Keratinocyte (primary cell): ENCODE measurements at regions not wholly inside any gene's neighbourhood (a gene's known extent, or its start where the extent isn't known, plus 50 kb on each side); places are given as distances from the start of the nearest gene placed in this dataset.

Experiments used
- DNase-seq: peaks from one replicate; pipeline ENCODE4 v3.0.0-alpha.2; 2011; ENCODE audit warnings: low read depth, missing footprints, low spot score
- FAIRE-seq: peaks from 2 replicates; lab custom pipeline; 2011; peaks lifted over from hg19 to GRCh38; lab: Jason Lieb, UNC
- H2AFZ ChIP-seq: 2 replicates; pipeline ENCODE4 v1.6.0; 2012; ENCODE audit warnings: low read length, control low read depth, inconsistent platforms; ENCODE audit not compliant: control insufficient read depth
- H3K27ac ChIP-seq: 2 replicates; pipeline ENCODE4 v1.5.1; 2011; ENCODE audit warnings: low read length; ENCODE audit not compliant: control insufficient read depth, insufficient read depth
- H3K27me3 ChIP-seq: 3 replicates; pipeline ENCODE4 v1.6.0; 2011; ENCODE audit warnings: low read length; ENCODE audit not compliant: control insufficient read depth, insufficient read depth; ENCODE audit errors: extremely low read depth
- H3K36me3 ChIP-seq, 2 experiments: 2 replicates in 1 of 2; 3 replicates in 1 of 2; pipeline ENCODE4 v1.5.1; 2011; ENCODE audit warnings: low read length in 2 of 2, mild to moderate bottlenecking in 1 of 2; ENCODE audit not compliant: control insufficient read depth in 2 of 2, insufficient read depth in 2 of 2; ENCODE audit errors: extremely low read depth in 1 of 2
- H3K4me1 ChIP-seq: 3 replicates; pipeline ENCODE4 v1.5.1; 2011; ENCODE audit warnings: low read length; ENCODE audit not compliant: control insufficient read depth, insufficient read depth; ENCODE audit errors: extremely low read depth
- H3K4me2 ChIP-seq: 3 replicates; pipeline ENCODE4 v1.6.0; 2011; ENCODE audit warnings: low read depth, low read length; ENCODE audit not compliant: control insufficient read depth, insufficient read depth; ENCODE audit errors: extremely low read depth
- H3K4me3 ChIP-seq, 3 experiments: fragments of 200-600 bp in 1 of 3; sonication (generic) in 1 of 3; 2 replicates in 2 of 3; 3 replicates in 1 of 3; pipeline ENCODE4 v1.5.1; 2011 to 2016; ENCODE audit warnings: low read length in 3 of 3, mild to moderate bottlenecking in 3 of 3, control low read depth in 2 of 3, inconsistent platforms in 1 of 3, low read depth in 1 of 3, mixed read lengths in 1 of 3, mixed run types in 1 of 3, moderate library complexity in 1 of 3; ENCODE audit not compliant: control insufficient read depth in 2 of 3, insufficient read depth in 2 of 3; ENCODE audit errors: extremely low read depth in 1 of 3
- H3K79me2 ChIP-seq: 2 replicates; pipeline ENCODE4 v1.6.0; 2012; ENCODE audit warnings: low read length; ENCODE audit not compliant: control insufficient read depth, insufficient read depth
- H3K9ac ChIP-seq: 3 replicates; pipeline ENCODE4 v1.6.0; 2011; ENCODE audit warnings: low read length; ENCODE audit not compliant: control insufficient read depth, insufficient read depth; ENCODE audit errors: extremely low read depth
- H3K9me1 ChIP-seq: 3 replicates; pipeline ENCODE4 v1.6.0; 2011; ENCODE audit warnings: low read length; ENCODE audit not compliant: control insufficient read depth, insufficient read depth; ENCODE audit errors: extremely low read depth
- H3K9me3 ChIP-seq: 2 replicates; pipeline ENCODE4 v1.5.1; 2012; ENCODE audit warnings: low read depth, low read length; ENCODE audit not compliant: control insufficient read depth
- H4K20me1 ChIP-seq: 3 replicates; pipeline ENCODE4 v1.6.0; 2011; ENCODE audit warnings: low read length; ENCODE audit not compliant: control insufficient read depth, insufficient read depth; ENCODE audit errors: extremely low read depth
- CTCF ChIP-seq, 3 experiments: IDR thresholded peaks in 1 of 3; conservative IDR thresholded peaks in 1 of 3; optimal IDR thresholded peaks in 1 of 3; 2 replicates in 2 of 3; 3 replicates in 1 of 3; pipeline versions ENCODE3 to v1.5.1; 2011; ENCODE audit warnings: low read length in 3 of 3, mild to moderate bottlenecking in 3 of 3, moderate library complexity in 2 of 3, control low read depth in 1 of 3, inconsistent platforms in 1 of 3; ENCODE audit not compliant: insufficient read depth in 2 of 3; ENCODE audit errors: extremely low read depth in 1 of 3
- EZH2 ChIP-seq: IDR thresholded peaks from one replicate; pipeline ENCODE4 v1.6.1; 2012; ENCODE audit warnings: inconsistent platforms, mild to moderate bottlenecking, low read length, moderate library complexity
- dilution Hi-C: fragments of 300-500 bp; cut with MboI; formaldehyde crosslinking; loops from one replicate; pipeline ENCODE4 v1.7.0; 2020; ENCODE audit warnings: low sequenced_read_pairs; ENCODE audit not compliant: extremely low pct_ligation_motif_present
- small RNA-seq, 3 experiments: library from RNA; depleted of rRNA; stranded (forward); fragments of <200 nt; gene quantifications; one replicate each; pipeline ENCODE3, GENCODE V24; 2012; ENCODE audit warnings: low read depth in 3 of 3, low replicate concordance in 1 of 3; ENCODE audit not compliant: insufficient read length in 3 of 3

GRCh38 chr12:75561921-75562320, 50.5 kb upstream of the KRR1 start:
- H3K4me3 ChIP-seq, result no peak overlapping the region
- TF ChIP-seq EZH2 (no peak), CTCF (optimal IDR thresholded peaks at IDR 0.05 in 1 of 3, IDR thresholded peaks at IDR 0.05 in 1 of 3, conservative IDR thresholded peaks at IDR 0.05 in 1 of 3; ENCODE audit: extremely low read depth in 1 of 3, insufficient read depth in 2 of 3, low read length in 3 of 3) (no peak)
- peaks cover 3% of the 10 kb centered on the region for H3K9me3 ChIP-seq
- no peaks in the 10 kb centered on the region for H3K79me2 ChIP-seq
- no peaks in the 10 kb centered on the region for H4K20me1 ChIP-seq
- DNase-seq (no peak), FAIRE-seq (no peak)
- H3K36me3 ChIP-seq, result no peaks in the 10 kb centered on the region
- dilution Hi-C loops, result no loop called here
- H2AFZ ChIP-seq, result no peak overlapping the region
- H3K9ac ChIP-seq, result no peak overlapping the region
- H3K27ac ChIP-seq, result no peak overlapping the region
- no peaks in the 10 kb centered on the region for H3K27me3 ChIP-seq
- H3K4me1 ChIP-seq, result peaks cover 4% of the 10 kb centered on the region
- H3K9me1 ChIP-seq, result no peaks in the 10 kb centered on the region
- no peak overlapping the region for H3K4me2 ChIP-seq

Small RNAs in the stretch of these regions (small RNA-seq; reads per million reads assigned to genes)
- gene AC011611.1 (0 reads per million in 3 experiments), gene AC011611.6 (0 reads per million in 3 experiments), gene RF00156 (0 reads per million in 3 experiments), gene RN7SL734P (0 reads per million in 3 experiments)
